HG02970 (cell line): ENCODE measurements at regions not wholly inside any gene's neighbourhood (a gene's known extent, or its start where the extent isn't known, plus 50 kb on each side); places are given as distances from the start of the nearest gene placed in this dataset.
"Not testable (repeated sequence)": the region's sequence is repeated elsewhere in the genome, so short reads cannot be mapped to it uniquely, and the experiment has no call there.

ENCODE experiments used
- ATAC-seq: cut with Tn5 transposase; IDR thresholded peaks from one replicate; pipeline ENCODE4 v1.9.1; 2021; ENCODE audit warnings: mild to moderate bottlenecking, moderate library complexity, moderate number of reproducible peaks; ENCODE audit not compliant: unreplicated experiment, low FRiP score

GRCh38 chr14:43481864-43482263 is 1025.2 kb downstream of the FSCB start:
- no peak for ATAC-seq

GRCh38 chr14:43480976-43481375 is 1026.1 kb downstream of the FSCB start:
- no peak for ATAC-seq

GRCh38 chr14:43479596-43480195 is 1027.4 kb downstream of the FSCB start:
- ATAC-seq = no peak

GRCh38 chr14:43476822-43477221 is 1030.3 kb downstream of the FSCB start:
- ATAC-seq = no peak

GRCh38 chr14:43475757-43476156 is 1031.3 kb downstream of the FSCB start:
- no peak for ATAC-seq

GRCh38 chr14:43471595-43471994 is 1035.5 kb downstream of the FSCB start:
- ATAC-seq = no peak

GRCh38 chr14:43464968-43465367 is 1042.1 kb downstream of the FSCB start:
- ATAC-seq = no peak

- no peak for ATAC-seq
Observed at GRCh38 chr14:43449291-43449690, 1057.8 kb downstream of the FSCB start.

- no peak for ATAC-seq
Observed at GRCh38 chr14:43438056-43438455, 1069.0 kb downstream of the FSCB start.

GRCh38 chr14:43418324-43418723 is 1088.8 kb downstream of the FSCB start:
- ATAC-seq = no peak

- no peak for ATAC-seq
Observed at GRCh38 chr14:43413084-43413483, 1094.0 kb downstream of the FSCB start.

- ATAC-seq = no peak
Observed at GRCh38 chr14:43411841-43412240, 1095.2 kb downstream of the FSCB start.

- ATAC-seq = no peak
Observed at GRCh38 chr14:43410631-43411030, 1096.5 kb downstream of the FSCB start.

GRCh38 chr14:43408472-43408871 is 1098.6 kb downstream of the FSCB start:
- no peak for ATAC-seq

GRCh38 chr14:43407706-43408105 is 1099.4 kb downstream of the FSCB start:
- no peak for ATAC-seq

GRCh38 chr14:43406931-43407330 is 1100.2 kb downstream of the FSCB start:
- no peak for ATAC-seq

- ATAC-seq = no peak
Observed at GRCh38 chr14:43399289-43399688, 1107.8 kb downstream of the FSCB start.

- ATAC-seq = not testable (repeated sequence)
Observed at GRCh38 chr14:43370565-43370896, 1136.6 kb downstream of the FSCB start.

GRCh38 chr14:43369710-43370564 is 1137.1 kb downstream of the FSCB start:
- ATAC-seq = no peak

- no peak for ATAC-seq
Observed at GRCh38 chr14:43362586-43362985, 1144.5 kb downstream of the FSCB start.

- no peak for ATAC-seq
Observed at GRCh38 chr14:43361751-43362150, 1145.3 kb downstream of the FSCB start.

GRCh38 chr14:43360239-43360638 is 1146.8 kb downstream of the FSCB start:
- no peak for ATAC-seq
